ENCODE measurements at regions not wholly inside any gene's neighbourhood (a gene's known extent, or its start where the extent isn't known, plus 50 kb on each side); places are given as distances from the start of the nearest gene placed in this dataset.

DNA sequence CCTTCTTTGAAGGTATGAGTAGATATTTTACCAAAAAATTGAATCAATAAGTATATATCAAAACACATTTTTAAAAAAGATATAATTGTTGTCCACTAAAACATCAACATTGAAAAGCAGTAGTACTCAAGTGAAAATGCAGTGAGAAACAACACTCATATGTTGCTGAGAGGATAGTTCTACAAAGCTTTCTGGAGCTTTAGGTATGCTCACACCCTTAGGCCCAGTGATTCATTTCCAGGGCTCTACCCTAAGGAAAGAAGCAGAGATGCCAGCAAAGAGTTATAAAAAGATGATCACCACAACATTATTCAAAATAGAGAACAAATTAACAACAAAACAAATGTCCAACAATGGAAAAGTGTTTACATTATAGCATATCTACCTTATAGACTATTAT lies 197.3 kb upstream of the CCDC150 start:
- no peak overlapping the region for H3K27ac Mint-ChIP-seq (ENCODE audit: unreplicated experiment)
- no peak for TF ChIP-seq EZH2 (IDR thresholded peaks at IDR 0.05; ENCODE audit: insufficient read depth, low read length)
- TF ChIP-seq, protein P1, sequence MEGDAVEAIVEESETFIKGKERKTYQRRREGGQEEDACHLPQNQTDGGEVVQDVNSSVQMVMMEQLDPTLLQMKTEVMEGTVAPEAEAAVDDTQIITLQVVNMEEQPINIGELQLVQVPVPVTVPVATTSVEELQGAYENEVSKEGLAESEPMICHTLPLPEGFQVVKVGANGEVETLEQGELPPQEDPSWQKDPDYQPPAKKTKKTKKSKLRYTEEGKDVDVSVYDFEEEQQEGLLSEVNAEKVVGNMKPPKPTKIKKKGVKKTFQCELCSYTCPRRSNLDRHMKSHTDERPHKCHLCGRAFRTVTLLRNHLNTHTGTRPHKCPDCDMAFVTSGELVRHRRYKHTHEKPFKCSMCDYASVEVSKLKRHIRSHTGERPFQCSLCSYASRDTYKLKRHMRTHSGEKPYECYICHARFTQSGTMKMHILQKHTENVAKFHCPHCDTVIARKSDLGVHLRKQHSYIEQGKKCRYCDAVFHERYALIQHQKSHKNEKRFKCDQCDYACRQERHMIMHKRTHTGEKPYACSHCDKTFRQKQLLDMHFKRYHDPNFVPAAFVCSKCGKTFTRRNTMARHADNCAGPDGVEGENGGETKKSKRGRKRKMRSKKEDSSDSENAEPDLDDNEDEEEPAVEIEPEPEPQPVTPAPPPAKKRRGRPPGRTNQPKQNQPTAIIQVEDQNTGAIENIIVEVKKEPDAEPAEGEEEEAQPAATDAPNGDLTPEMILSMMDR (IDR thresholded peaks at IDR 0.05; ENCODE audit: insufficient read depth, low read depth, low read length), result no peak
- FAIRE-seq (no peak), DNase-seq (ENCODE audit: low read depth) (no peak)
- Histone ChIP-seq H3K27me3 (ENCODE audit: insufficient read depth, low read length) (no peaks in the 10 kb centered on the region), H3K79me2 (ENCODE audit: insufficient read depth, low read length) (no peaks in the 10 kb centered on the region), H3K36me3 (ENCODE audit: insufficient read depth, low read length) (no peaks in the 10 kb centered on the region), H2AFZ (ENCODE audit: low read depth, low read length) (no peak overlapping the region), H3K27ac (ENCODE audit: low read depth, low read length) (no peak overlapping the region), H3K4me3 (ENCODE audit: insufficient read depth, low read depth, low read length) (no peak overlapping the region), H3K4me1 (ENCODE audit: insufficient read depth, low read length) (no peaks in the 10 kb centered on the region), H4K20me1 (ENCODE audit: insufficient read depth, low read length) (no peaks in the 10 kb centered on the region), H3K9me3 (ENCODE audit: insufficient read depth, low read depth, low read length) (no peaks in the 10 kb centered on the region), H3K4me2 (ENCODE audit: low read length) (no peak overlapping the region), H3K9ac (ENCODE audit: low read length) (no peak overlapping the region)
- no peak overlapping the region for H3K4me3 Mint-ChIP-seq (ENCODE audit: unreplicated experiment)
- peaks cover 2% of the 10 kb centered on the region for H3K36me3 Mint-ChIP-seq (ENCODE audit: low read depth, unreplicated experiment)
- H3K4me1 Mint-ChIP-seq (ENCODE audit: low read depth, unreplicated experiment), result no peaks in the 10 kb centered on the region
- H3K9me3 Mint-ChIP-seq (ENCODE audit: unreplicated experiment), result peaks cover 3% of the 10 kb centered on the region
- H3K27me3 Mint-ChIP-seq (ENCODE audit: low read depth, unreplicated experiment), result peaks cover 6% of the 10 kb centered on the region

DNA sequence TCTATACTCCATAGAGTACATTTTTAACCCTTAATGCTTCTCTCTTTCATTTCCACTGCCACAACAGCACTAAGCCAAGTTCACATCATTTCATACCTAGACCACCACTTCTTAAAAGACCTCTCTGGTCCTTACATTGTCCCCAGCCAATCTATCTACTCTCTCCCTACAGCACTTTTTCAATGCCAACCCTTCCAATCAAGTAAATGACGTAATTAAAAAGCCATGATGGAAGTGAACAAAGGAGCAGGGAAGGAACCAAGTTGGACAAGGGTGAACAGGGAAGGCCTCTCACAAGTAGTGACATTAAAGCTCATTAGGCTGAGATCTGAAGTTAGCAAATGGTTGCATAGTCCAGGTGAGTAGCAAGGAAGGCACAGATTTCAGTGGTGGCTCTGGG lies 195.1 kb upstream of the CCDC150 start:
- no peak overlapping the region for H3K4me3 ChIP-seq (ENCODE audit: insufficient read depth, low read depth, low read length)
- H3K27me3 Mint-ChIP-seq (ENCODE audit: low read depth, unreplicated experiment), result peaks cover 3% of the 10 kb centered on the region
- no peak overlapping the region for H3K27ac Mint-ChIP-seq (ENCODE audit: unreplicated experiment)
- no peak overlapping the region for H3K4me2 ChIP-seq (ENCODE audit: low read length)
- H3K4me1 ChIP-seq (ENCODE audit: insufficient read depth, low read length), result no peaks in the 10 kb centered on the region
- no peaks in the 10 kb centered on the region for H3K27me3 ChIP-seq (ENCODE audit: insufficient read depth, low read length)
- no peaks in the 10 kb centered on the region for H3K36me3 ChIP-seq (ENCODE audit: insufficient read depth, low read length)
- DNase-seq (ENCODE audit: low read depth), result no peak
- no peaks in the 10 kb centered on the region for H3K36me3 Mint-ChIP-seq (ENCODE audit: low read depth, unreplicated experiment)
- H3K4me1 Mint-ChIP-seq (ENCODE audit: low read depth, unreplicated experiment), result no peaks in the 10 kb centered on the region
- H3K4me3 Mint-ChIP-seq (ENCODE audit: unreplicated experiment), result no peak overlapping the region
- no peaks in the 10 kb centered on the region for H3K79me2 ChIP-seq (ENCODE audit: insufficient read depth, low read length)
- H3K27ac ChIP-seq (ENCODE audit: low read depth, low read length), result no peak overlapping the region
- H2AFZ ChIP-seq (ENCODE audit: low read depth, low read length), result no peak overlapping the region
- no peak overlapping the region for H3K9ac ChIP-seq (ENCODE audit: low read length)
- H4K20me1 ChIP-seq (ENCODE audit: insufficient read depth, low read length), result no peaks in the 10 kb centered on the region
- no peak for FAIRE-seq
- H3K9me3 Mint-ChIP-seq (ENCODE audit: unreplicated experiment), result peaks cover 3% of the 10 kb centered on the region
- TF ChIP-seq EZH2 (IDR thresholded peaks at IDR 0.05; ENCODE audit: insufficient read depth, low read length), result no peak
- TF ChIP-seq, protein P1 (IDR thresholded peaks at IDR 0.05; ENCODE audit: insufficient read depth, low read depth, low read length), result no peak
- no peaks in the 10 kb centered on the region for H3K9me3 ChIP-seq (ENCODE audit: insufficient read depth, low read depth, low read length)

DNA sequence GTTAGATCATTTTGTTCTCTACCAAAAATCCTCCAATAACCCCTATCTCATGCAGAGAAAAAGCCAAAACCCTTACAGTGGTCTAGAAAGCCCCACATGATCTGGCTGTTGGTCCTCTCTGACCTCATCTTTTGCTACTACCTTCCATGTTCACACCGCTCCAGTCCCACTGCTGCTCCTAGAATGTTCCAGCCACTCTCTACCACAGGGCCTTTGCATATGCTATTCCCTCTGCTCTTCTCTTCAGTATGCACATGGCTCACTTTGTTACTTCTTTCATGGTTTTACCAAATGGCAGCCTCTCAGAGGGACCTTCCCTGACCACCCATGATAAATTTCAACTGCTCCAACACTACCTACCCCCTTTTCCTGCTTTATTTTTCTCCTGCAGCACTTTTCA lies 193.5 kb upstream of the CCDC150 start:
- Mint-ChIP-seq H3K4me1 (ENCODE audit: low read depth, unreplicated experiment) (no peaks in the 10 kb centered on the region), H3K4me3 (ENCODE audit: unreplicated experiment) (no peak overlapping the region), H3K27me3 (ENCODE audit: low read depth, unreplicated experiment) (peaks cover 7% of the 10 kb centered on the region), H3K9me3 (ENCODE audit: unreplicated experiment) (peaks cover 3% of the 10 kb centered on the region), H3K27ac (ENCODE audit: unreplicated experiment) (no peak overlapping the region), H3K36me3 (ENCODE audit: low read depth, unreplicated experiment) (no peaks in the 10 kb centered on the region)
- Histone ChIP-seq H3K9ac (ENCODE audit: low read length) (no peak overlapping the region), H3K27ac (ENCODE audit: low read depth, low read length) (no peak overlapping the region), H3K36me3 (ENCODE audit: insufficient read depth, low read length) (no peaks in the 10 kb centered on the region), H3K27me3 (ENCODE audit: insufficient read depth, low read length) (no peaks in the 10 kb centered on the region), H3K9me3 (ENCODE audit: insufficient read depth, low read depth, low read length) (no peaks in the 10 kb centered on the region), H2AFZ (ENCODE audit: low read depth, low read length) (no peak overlapping the region), H4K20me1 (ENCODE audit: insufficient read depth, low read length) (no peaks in the 10 kb centered on the region), H3K79me2 (ENCODE audit: insufficient read depth, low read length) (no peaks in the 10 kb centered on the region), H3K4me3 (ENCODE audit: insufficient read depth, low read depth, low read length) (no peak overlapping the region), H3K4me2 (ENCODE audit: low read length) (no peak overlapping the region), H3K4me1 (ENCODE audit: insufficient read depth, low read length) (no peaks in the 10 kb centered on the region)
- DNase-seq (ENCODE audit: low read depth) (no peak), FAIRE-seq (no peak)
- TF ChIP-seq, protein P1 (IDR thresholded peaks at IDR 0.05; ENCODE audit: insufficient read depth, low read depth, low read length), result no peak
- TF ChIP-seq EZH2 (IDR thresholded peaks at IDR 0.05; ENCODE audit: insufficient read depth, low read length), result no peak
